ENCODE measurements at regions not wholly inside any gene's neighbourhood (a gene's known extent, or its start where the extent isn't known, plus 50 kb on each side); places are given as distances from the start of the nearest gene placed in this dataset.
"Not testable (repeated sequence)": the region's sequence is repeated elsewhere in the genome, so short reads cannot be mapped to it uniquely, and the experiment has no call there.

DNA sequence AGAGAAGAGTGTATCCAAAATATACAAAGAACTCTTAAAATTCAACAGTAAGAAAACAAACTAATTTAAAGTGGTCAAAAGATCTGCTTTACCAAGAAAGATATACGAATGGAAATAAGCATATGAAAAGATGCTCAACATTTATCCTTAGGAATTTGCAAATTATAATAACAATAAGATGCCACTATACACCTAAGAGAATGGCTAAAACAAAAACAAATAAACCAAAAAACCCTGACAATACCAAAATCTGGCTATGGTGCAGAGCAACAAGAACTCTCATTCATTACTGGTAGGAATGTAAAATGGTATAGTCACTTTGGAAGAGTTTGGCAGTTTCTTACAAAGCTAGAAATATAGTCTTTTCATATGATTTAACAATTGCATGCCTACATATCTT lies 545.7 kb upstream of the AGA start:
- no peak for ATAC-seq
- Histone ChIP-seq H3K4me3 (no peak overlapping the region), H3K36me3 (no peaks in the 10 kb centered on the region), H3K4me1 (no peaks in the 10 kb centered on the region), H3K27ac (no peak overlapping the region), H3K27me3 (no peaks in the 10 kb centered on the region), H3K9me3 (no peaks in the 10 kb centered on the region)
- no peak for DNase-seq
- TF ChIP-seq CTCF (IDR thresholded peaks at IDR 0.05) = no peak
- intact Hi-C loops (cut with DNase I) = no loop called here

DNA sequence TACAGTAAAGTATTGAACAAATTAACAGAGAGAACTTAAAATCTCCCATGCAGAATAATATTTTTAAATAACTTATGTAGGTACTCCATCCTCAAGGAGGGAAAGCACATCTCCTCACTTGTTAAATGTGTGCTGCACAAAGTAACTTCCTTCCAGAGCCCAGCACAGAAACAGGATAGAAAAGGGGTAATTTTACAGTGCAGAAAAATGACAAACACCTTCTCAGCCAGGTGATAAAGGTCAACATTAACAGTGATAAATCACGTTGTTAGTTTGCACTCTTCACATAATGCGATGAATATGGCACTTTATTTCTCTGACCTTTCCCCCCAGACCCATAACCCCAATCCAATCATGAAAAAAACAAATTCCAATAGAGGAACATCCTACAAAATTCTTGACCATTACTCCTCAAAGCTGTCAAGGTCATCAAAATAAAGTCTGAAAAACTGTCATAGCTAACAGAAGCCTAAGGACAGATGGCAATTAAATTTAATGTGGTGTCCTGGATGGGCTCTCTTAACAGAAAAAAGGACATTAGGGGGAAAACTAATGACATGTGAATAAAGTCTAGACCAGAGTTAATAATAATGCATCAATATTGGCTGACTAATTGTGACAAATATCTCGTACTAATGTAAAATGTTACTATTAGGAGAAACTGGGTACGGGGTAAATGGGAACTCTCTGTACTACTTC lies 547.4 kb upstream of the AGA start:
- TF ChIP-seq CTCF (IDR thresholded peaks at IDR 0.05) = no peak
- H3K27ac ChIP-seq = no peak overlapping the region
- H3K4me3 ChIP-seq = no peak overlapping the region
- no peaks in the 10 kb centered on the region for H3K4me1 ChIP-seq
- intact Hi-C loops (cut with DNase I) = no loop called here
- H3K9me3 ChIP-seq = no peaks in the 10 kb centered on the region
- ATAC-seq (no peak), DNase-seq (no peak)
- H3K27me3 ChIP-seq = no peaks in the 10 kb centered on the region
- no peaks in the 10 kb centered on the region for H3K36me3 ChIP-seq

DNA sequence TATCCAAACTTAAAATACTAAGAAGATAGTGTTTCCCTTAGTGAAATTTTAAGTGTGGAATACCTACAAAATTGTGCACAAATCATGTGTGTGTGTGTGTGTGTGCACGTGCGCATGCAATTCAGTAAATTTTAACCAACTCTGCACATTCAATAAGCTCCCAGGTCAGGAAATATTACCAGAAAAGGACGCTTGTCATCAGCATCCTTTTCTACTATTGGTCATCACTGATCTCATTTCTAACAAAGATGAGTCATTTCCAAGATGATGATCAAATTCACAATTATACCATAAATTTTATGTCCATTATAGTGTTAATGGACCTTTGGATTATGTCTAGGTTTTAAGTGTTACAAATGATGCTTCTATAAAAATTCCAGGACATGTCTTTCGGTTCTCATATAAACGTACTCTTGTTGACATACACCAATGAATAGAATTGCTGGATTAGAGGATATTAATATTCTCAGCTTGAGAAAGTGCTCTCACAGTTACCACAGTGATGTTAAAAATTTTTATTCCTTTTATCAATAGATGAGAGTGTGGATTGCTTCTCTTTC lies 560.9 kb upstream of the AGA start:
- DNase-seq = no peak
- no peaks in the 10 kb centered on the region for H3K4me1 ChIP-seq
- H3K27ac ChIP-seq = no peak overlapping the region
- peaks cover 0 to 12% of the 10 kb centered on the region in 2 donors for H3K9me3 ChIP-seq
- no peak for TF ChIP-seq CTCF (IDR thresholded peaks at IDR 0.05)
- no peaks in the 10 kb centered on the region for H3K27me3 ChIP-seq
- ATAC-seq = no peak
- intact Hi-C loops (cut with DNase I) = no loop called here
- no peaks in the 10 kb centered on the region for H3K36me3 ChIP-seq
- H3K4me3 ChIP-seq = no peak overlapping the region

GRCh38 chr4:178010596-178010995 lies 568.4 kb upstream of the AGA start:
- intact Hi-C loops (cut with DNase I) = no loop called here

GRCh38 chr4:178015046-178015445 lies 572.8 kb upstream of the AGA start:
- DNase-seq; H3K27me3 ChIP-seq; intact Hi-C loops (cut with DNase I); H3K9me3 ChIP-seq; H3K27ac ChIP-seq; H3K4me3 ChIP-seq; H3K4me1 ChIP-seq; H3K36me3 ChIP-seq; ATAC-seq: not testable (repeated sequence)

More at GRCh38 chr4:178010596-178010995, 568.4 kb upstream of the AGA start:
- DNase-seq (no peak), ATAC-seq (no peak)
- peaks cover 0 to 10% of the 10 kb centered on the region in 2 donors for H3K9me3 ChIP-seq
- H3K27me3 ChIP-seq = no peaks in the 10 kb centered on the region
- TF ChIP-seq CTCF (IDR thresholded peaks at IDR 0.05) = no peak
- H3K4me1 ChIP-seq = no peaks in the 10 kb centered on the region
- no peaks in the 10 kb centered on the region for H3K36me3 ChIP-seq
- no peak overlapping the region for H3K27ac ChIP-seq
- H3K4me3 ChIP-seq = no peak overlapping the region

DNA sequence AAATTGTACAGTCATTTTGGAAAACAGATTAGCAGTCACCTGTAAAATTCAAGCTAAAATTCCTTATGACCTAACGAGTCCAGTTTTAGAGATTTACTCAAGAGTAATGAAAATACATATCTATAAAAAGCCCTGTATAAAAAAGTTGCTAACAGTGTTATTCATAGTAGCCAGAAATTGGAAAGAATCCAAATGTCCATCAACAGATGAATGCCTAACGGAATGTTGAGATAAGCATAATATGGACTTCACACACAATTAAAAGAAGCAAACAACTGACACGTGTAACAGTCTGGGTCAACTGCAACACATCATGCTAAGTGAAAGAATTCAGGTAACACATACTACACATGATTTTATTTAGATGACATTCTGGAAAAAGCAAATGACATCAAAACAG lies 584.8 kb upstream of the AGA start:
- no peak overlapping the region for H3K27ac ChIP-seq
- DNase-seq (no peak), ATAC-seq (no peak)
- H3K36me3 ChIP-seq = no peaks in the 10 kb centered on the region
- H3K9me3 ChIP-seq = no peaks in the 10 kb centered on the region
- H3K27me3 ChIP-seq = no peaks in the 10 kb centered on the region
- no peak overlapping the region for H3K4me3 ChIP-seq
- no peak for TF ChIP-seq CTCF (IDR thresholded peaks at IDR 0.05)
- intact Hi-C loops (cut with DNase I) = no loop called here
- H3K4me1 ChIP-seq = no peaks in the 10 kb centered on the region
